K562 (cell line): ENCODE measurements at regions not wholly inside any gene's neighbourhood (a gene's known extent, or its start where the extent isn't known, plus 50 kb on each side); places are given as distances from the start of the nearest gene placed in this dataset.

Source experiments
- ATAC-seq: fragments of 200-7000 bp; cut with Tn5 transposase; 3 replicates; pipeline ENCODE4 v1.9.1; 2020; ENCODE audit warnings: moderate library complexity
- BruUV-seq: library from RNA; stranded (reverse); fragments of 400-500 nt; replicated peaks from 2 replicates; lab custom pipeline; 2021; lab: Mats Ljungman, UMichigan
- CTCF ChIA-PET: fragments of 300-600 bp; formaldehyde crosslinking; extraction: SDS; loops from one replicate; lab custom pipeline; 2021; ENCODE audit warnings: low intra/inter-chr PET ratio; lab: Yijun Ruan, JAX
- POLR2A ChIA-PET: fragments of 300-600, 350-650 bp; sonication (Branson Sonifier 250); formaldehyde crosslinking; extraction: SDS; loops from one replicate; lab custom pipeline; 2021; ENCODE audit warnings: antibody characterized with exemption, inconsistent platforms; lab: Yijun Ruan, JAX
- DNase-seq, 4 experiments: peaks; one replicate each; pipeline versions ENCODE4 v3.0.0 to v3.0.0-alpha.2; 2011 to 2018; ENCODE audit warnings: low spot score in 3 of 4, mixed read lengths in 3 of 4; ENCODE audit errors: extremely low read depth in 1 of 4
- FAIRE-seq: peaks from 2 replicates; lab custom pipeline; 2011; peaks lifted over from hg19 to GRCh38; lab: Jason Lieb, UNC
- H2AFZ ChIP-seq: 2 replicates; pipeline ENCODE4 v1.6.0; 2011; ENCODE audit warnings: low read depth, low read length, control low read depth, inconsistent platforms
- H3K27ac ChIP-seq: fragments of 200-600 bp; 3 replicates; pipeline ENCODE4 v1.8.0; 2011; ENCODE audit warnings: low read depth, mild to moderate bottlenecking, control low read depth, inconsistent platforms, low read length, moderate library complexity, mixed read lengths; ENCODE audit errors: extremely low read depth
- H3K27me3 ChIP-seq, 2 experiments: fragments of 300-600 bp in 1 of 2; 2 replicates in 1 of 2; 3 replicates in 1 of 2; pipeline versions ENCODE4 v1.6.0 to v1.8.0; 2011; ENCODE audit warnings: inconsistent platforms in 2 of 2, low read length in 2 of 2, mild to moderate bottlenecking in 1 of 2, mixed read lengths in 1 of 2, moderate library complexity in 1 of 2; ENCODE audit not compliant: control insufficient read depth in 2 of 2, insufficient read depth in 2 of 2
- H3K36me3 ChIP-seq: fragments of 300-600 bp; 3 replicates; pipeline ENCODE4 v1.8.0; 2011; ENCODE audit warnings: mild to moderate bottlenecking, low read length, inconsistent platforms; ENCODE audit not compliant: control insufficient read depth, insufficient read depth
- H3K4me1 ChIP-seq, 2 experiments: fragments of 200-600 bp in 1 of 2; replicated peaks in 1 of 2; 2 replicates in 1 of 2; 3 replicates in 1 of 2; pipeline versions ENCODE4 v1.5.1 to v1.8.0; 2011; ENCODE audit warnings: inconsistent platforms in 2 of 2, low read length in 2 of 2, mild to moderate bottlenecking in 1 of 2, mixed read lengths in 1 of 2, moderate library complexity in 1 of 2; ENCODE audit not compliant: control insufficient read depth in 2 of 2, insufficient read depth in 2 of 2
- H3K4me2 ChIP-seq: 2 replicates; pipeline ENCODE4 v1.6.1; 2011; ENCODE audit warnings: low read length, control low read depth, inconsistent platforms, mixed read lengths; ENCODE audit not compliant: insufficient read depth
- H3K4me3 ChIP-seq: fragments of 200-600 bp; sonication (generic), shearing (Covaris generic); 2 replicates; pipeline ENCODE4 v1.5.1; 2016; ENCODE audit warnings: control low read depth, inconsistent platforms
- H3K79me2 ChIP-seq: fragments of 200-600 bp; 3 replicates; pipeline ENCODE4 v1.8.0; 2011; ENCODE audit warnings: low read length, inconsistent platforms; ENCODE audit not compliant: control insufficient read depth, insufficient read depth
- H3K9ac ChIP-seq, 2 experiments: 2 replicates each; pipeline versions ENCODE4 v1.6.0 to v1.6.1; 2011; ENCODE audit warnings: low read depth in 2 of 2, low read length in 2 of 2, control low read depth in 1 of 2, inconsistent platforms in 1 of 2, mild to moderate bottlenecking in 1 of 2, mixed read lengths in 1 of 2; ENCODE audit not compliant: insufficient read depth in 1 of 2
- H3K9me1 ChIP-seq: one replicate; pipeline ENCODE4 v1.6.0; 2011; ENCODE audit warnings: inconsistent platforms, mild to moderate bottlenecking, low read length, moderate library complexity; ENCODE audit not compliant: control insufficient read depth, insufficient read depth
- H3K9me3 ChIP-seq: replicated peaks from 2 replicates; pipeline ENCODE4 v1.5.1; 2011; ENCODE audit warnings: low read depth, low read length, inconsistent platforms; ENCODE audit not compliant: control insufficient read depth, insufficient read depth
- H4K20me1 ChIP-seq: replicated peaks from 2 replicates; pipeline ENCODE4 v1.6.1; 2011; ENCODE audit warnings: low read length, inconsistent platforms, mixed read lengths; ENCODE audit not compliant: control insufficient read depth, insufficient read depth
- FOXP1 ChIP-seq: sonication (generic); formaldehyde crosslinking; IDR thresholded peaks from 2 replicates; pipeline ENCODE4 v1.8.0; 2022; ENCODE audit warnings: mild to moderate bottlenecking, missing genetic modification reagents
- FUS ChIP-seq: fragments of 200-400 bp; formaldehyde crosslinking; optimal IDR thresholded peaks from 2 replicates; pipeline ENCODE3; 2017; ENCODE audit warnings: low read depth, low read length
- GABPA ChIP-seq: fragments of 200-800 bp; sonication (Bioruptor generic); conservative IDR thresholded peaks from 2 replicates; pipeline ENCODE4 v1.6.1; 2016; ENCODE audit warnings: low read depth, missing genetic modification characterization, missing compliant biosample characterization
- SMARCA4 ChIP-seq: fragments of 450-650 bp; IDR thresholded peaks from 2 replicates; pipeline ENCODE4 v1.6.1; 2016
- SMARCE1 ChIP-seq: fragments of 450-650 bp; IDR thresholded peaks from 2 replicates; pipeline ENCODE4 v1.7.1; 2016; ENCODE audit warnings: mild to moderate bottlenecking
- ZFPM2 ChIP-seq: fragments of 250-450 bp; sonication (Bioruptor Pico); IDR thresholded peaks from 2 replicates; pipeline ENCODE4 v1.5.1; 2022; ENCODE audit warnings: mild to moderate bottlenecking
- ZKSCAN3 ChIP-seq: fragments of 250-450 bp; sonication (Bioruptor Pico); IDR thresholded peaks from 2 replicates; pipeline ENCODE4 v1.4.0; 2020
- ZNF217 ChIP-seq: sonication (generic); formaldehyde crosslinking; IDR thresholded peaks from 2 replicates; pipeline ENCODE4 v1.8.0; 2022; ENCODE audit warnings: mild to moderate bottlenecking, missing genetic modification reagents
- ZNF764 ChIP-seq: fragments of 250-450 bp; sonication (Bioruptor Pico); IDR thresholded peaks from 2 replicates; pipeline ENCODE4 v1.4.0; 2020; ENCODE audit warnings: low read depth, mild to moderate bottlenecking, moderate library complexity
- WGBS: fragments of 100-300 bp; shearing (Covaris generic); methylation state at CpG from one replicate; pipeline ENCODE4 v1.1.6; 2016; ENCODE audit warnings: low coverage, mixed read lengths; ENCODE audit not compliant: insufficient coverage; ENCODE audit errors: missing lambda C conversion rate; 5-methylcytosine and 5-hydroxymethylcytosine counted together
- in situ Hi-C: fragments of 300-500 bp; cut with MboI; formaldehyde crosslinking; loops from 4 replicates; pipeline ENCODE4 v1.15.0; 2018; ENCODE audit warnings: inconsistent platforms, mixed read lengths
- intact Hi-C: fragments of 100-400 bp; cut with micrococcal nuclease; formaldehyde crosslinking; loops from 2 replicates; pipeline ENCODE4 v1.14.2; 2022
- TF ChIP-seq, protein P1 (sequence below): fragments of 250-450 bp; sonication (Bioruptor Pico); IDR thresholded peaks from 2 replicates; pipeline ENCODE4 v1.4.0; 2020; ENCODE audit warnings: mild to moderate bottlenecking, moderate library complexity
- TF ChIP-seq, protein P2 (sequence below), 3 experiments: fragments of 200-800 bp in 1 of 3; fragments of 250-450 bp in 1 of 3; fragments of 450-650 bp in 1 of 3; sonication (Bioruptor Pico) in 1 of 3; sonication (Bioruptor generic) in 1 of 3; formaldehyde crosslinking in 1 of 3; IDR thresholded peaks; 2 replicates each; pipeline versions ENCODE4 v1.6.1 to v1.8.0; 2016 to 2022; ENCODE audit warnings: mild to moderate bottlenecking in 2 of 3, missing genetic modification characterization in 2 of 3, missing compliant biosample characterization in 1 of 3, moderate library complexity in 1 of 3

DNA sequence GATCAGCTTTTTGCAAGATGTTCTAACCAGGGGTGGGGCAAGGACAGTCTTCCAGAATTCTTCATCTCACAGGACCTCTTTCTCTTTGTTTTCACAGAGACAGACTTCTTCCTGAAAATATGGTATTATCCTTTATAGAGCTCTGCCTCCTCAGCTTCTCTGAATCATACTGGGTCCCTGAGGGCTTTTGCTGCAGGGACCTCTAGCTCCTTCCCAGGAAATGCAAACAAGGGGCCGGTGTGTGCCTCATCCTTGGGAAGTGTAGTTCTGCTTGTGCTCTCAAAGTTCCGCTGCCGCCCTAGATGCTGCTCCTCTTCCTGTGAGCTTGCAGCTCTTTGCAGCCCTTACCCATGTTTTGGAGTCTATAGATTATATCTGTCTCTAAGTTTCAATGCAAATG is 99.5 kb upstream of the NPAS2 start:
- ATAC-seq (no peak), FAIRE-seq (no peak), DNase-seq (no peak)
- CTCF ChIA-PET: no interaction called here
- TF ChIP-seq ZKSCAN3 (no peak), ZNF217 (no peak)
- H3K9me3 ChIP-seq: no peaks in the 10 kb centered on the region
- no peak overlapping the region for H3K4me2 ChIP-seq
- intact Hi-C loops (no loop called here), in situ Hi-C loops (no loop called here)
- H3K27me3 ChIP-seq: peaks cover 2 to 12% of the 10 kb centered on the region in 2 experiments; a peak in 4 of 5 replicates
- POLR2A ChIA-PET: interaction anchor here (0.7 kb wide), 1 partner anchor 917 kb away, joined by 3 read pairs; no protein-coding TSS in a partner anchor
- no peaks in the 10 kb centered on the region for H3K36me3 ChIP-seq
- no peaks in the 10 kb centered on the region for H4K20me1 ChIP-seq
- H3K79me2 ChIP-seq: no peaks in the 10 kb centered on the region
- no peak overlapping the region for H3K9ac ChIP-seq
- no TSS peak for BruUV-seq
- no peaks in the 10 kb centered on the region for H3K9me1 ChIP-seq
- H3K4me3 ChIP-seq: no peak overlapping the region
- no peak overlapping the region for H2AFZ ChIP-seq
- 0% methylated on average over 3 of the region's 3 CpGs for WGBS
- H3K27ac ChIP-seq: no peak overlapping the region
- H3K4me1 ChIP-seq: no peaks in the 10 kb centered on the region

DNA sequence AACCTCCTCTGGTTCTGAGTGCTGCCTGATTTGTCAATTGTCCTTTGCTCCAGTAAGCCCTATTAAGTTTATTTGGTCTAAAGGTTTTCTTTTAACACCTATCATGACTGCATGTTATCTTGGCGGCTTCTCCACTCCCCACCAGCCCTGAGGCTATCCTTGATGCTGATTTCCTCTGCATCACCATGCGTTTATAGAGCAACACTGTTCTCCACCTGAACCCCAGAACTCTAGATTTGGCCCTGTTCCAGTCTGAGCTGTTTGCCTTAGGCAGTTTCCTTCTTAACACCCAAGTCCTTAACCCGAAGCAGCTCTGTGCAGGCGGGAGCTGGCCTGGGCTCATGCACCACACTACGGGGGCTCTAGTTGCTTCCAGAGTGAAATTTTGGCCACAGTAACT is 98.2 kb upstream of the NPAS2 start:
- no peak overlapping the region for H3K4me2 ChIP-seq
- no TSS peak for BruUV-seq
- H3K9me1 ChIP-seq: no peaks in the 10 kb centered on the region
- CTCF ChIA-PET: no interaction called here
- no peak overlapping the region for H2AFZ ChIP-seq
- DNase-seq (no peak), ATAC-seq (no peak), FAIRE-seq (no peak)
- H3K36me3 ChIP-seq: no peaks in the 10 kb centered on the region
- in situ Hi-C loops (no loop called here), intact Hi-C loops (no loop called here)
- H3K4me3 ChIP-seq: no peak overlapping the region
- H3K27me3 ChIP-seq: peaks cover 2 to 12% of the 10 kb centered on the region in 2 experiments; a peak in 4 of 5 replicates
- no peaks in the 10 kb centered on the region for H3K4me1 ChIP-seq
- POLR2A ChIA-PET: no interaction called here
- no peaks in the 10 kb centered on the region for H4K20me1 ChIP-seq
- WGBS: 0% methylated on average over 5 of the region's 5 CpGs
- H3K9ac ChIP-seq: no peak overlapping the region
- H3K27ac ChIP-seq: no peak overlapping the region
- H3K9me3 ChIP-seq: no peaks in the 10 kb centered on the region
- H3K79me2 ChIP-seq: no peaks in the 10 kb centered on the region
- no peak for TF ChIP-seq ZNF764 (CRISPR knock-in tag)
- TF ChIP-seq ZFPM2 (CRISPR knock-in tag): no peak
- no peak for TF ChIP-seq GABPA (tag)
- TF ChIP-seq SMARCA4: no peak
- TF ChIP-seq, protein P1, sequence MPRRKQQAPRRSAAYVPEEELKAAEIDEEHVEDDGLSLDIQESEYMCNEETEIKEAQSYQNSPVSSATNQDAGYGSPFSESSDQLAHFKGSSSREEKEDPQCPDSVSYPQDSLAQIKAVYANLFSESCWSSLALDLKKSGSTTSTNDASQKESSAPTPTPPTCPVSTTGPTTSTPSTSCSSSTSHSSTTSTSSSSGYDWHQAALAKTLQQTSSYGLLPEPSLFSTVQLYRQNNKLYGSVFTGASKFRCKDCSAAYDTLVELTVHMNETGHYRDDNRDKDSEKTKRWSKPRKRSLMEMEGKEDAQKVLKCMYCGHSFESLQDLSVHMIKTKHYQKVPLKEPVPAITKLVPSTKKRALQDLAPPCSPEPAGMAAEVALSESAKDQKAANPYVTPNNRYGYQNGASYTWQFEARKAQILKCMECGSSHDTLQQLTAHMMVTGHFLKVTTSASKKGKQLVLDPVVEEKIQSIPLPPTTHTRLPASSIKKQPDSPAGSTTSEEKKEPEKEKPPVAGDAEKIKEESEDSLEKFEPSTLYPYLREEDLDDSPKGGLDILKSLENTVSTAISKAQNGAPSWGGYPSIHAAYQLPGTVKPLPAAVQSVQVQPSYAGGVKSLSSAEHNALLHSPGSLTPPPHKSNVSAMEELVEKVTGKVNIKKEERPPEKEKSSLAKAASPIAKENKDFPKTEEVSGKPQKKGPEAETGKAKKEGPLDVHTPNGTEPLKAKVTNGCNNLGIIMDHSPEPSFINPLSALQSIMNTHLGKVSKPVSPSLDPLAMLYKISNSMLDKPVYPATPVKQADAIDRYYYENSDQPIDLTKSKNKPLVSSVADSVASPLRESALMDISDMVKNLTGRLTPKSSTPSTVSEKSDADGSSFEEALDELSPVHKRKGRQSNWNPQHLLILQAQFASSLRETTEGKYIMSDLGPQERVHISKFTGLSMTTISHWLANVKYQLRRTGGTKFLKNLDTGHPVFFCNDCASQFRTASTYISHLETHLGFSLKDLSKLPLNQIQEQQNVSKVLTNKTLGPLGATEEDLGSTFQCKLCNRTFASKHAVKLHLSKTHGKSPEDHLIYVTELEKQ (CRISPR knock-in tag): no peak
- TF ChIP-seq FOXP1 (CRISPR knock-in tag): no peak
- no peak for TF ChIP-seq SMARCE1
- TF ChIP-seq, protein P2, sequence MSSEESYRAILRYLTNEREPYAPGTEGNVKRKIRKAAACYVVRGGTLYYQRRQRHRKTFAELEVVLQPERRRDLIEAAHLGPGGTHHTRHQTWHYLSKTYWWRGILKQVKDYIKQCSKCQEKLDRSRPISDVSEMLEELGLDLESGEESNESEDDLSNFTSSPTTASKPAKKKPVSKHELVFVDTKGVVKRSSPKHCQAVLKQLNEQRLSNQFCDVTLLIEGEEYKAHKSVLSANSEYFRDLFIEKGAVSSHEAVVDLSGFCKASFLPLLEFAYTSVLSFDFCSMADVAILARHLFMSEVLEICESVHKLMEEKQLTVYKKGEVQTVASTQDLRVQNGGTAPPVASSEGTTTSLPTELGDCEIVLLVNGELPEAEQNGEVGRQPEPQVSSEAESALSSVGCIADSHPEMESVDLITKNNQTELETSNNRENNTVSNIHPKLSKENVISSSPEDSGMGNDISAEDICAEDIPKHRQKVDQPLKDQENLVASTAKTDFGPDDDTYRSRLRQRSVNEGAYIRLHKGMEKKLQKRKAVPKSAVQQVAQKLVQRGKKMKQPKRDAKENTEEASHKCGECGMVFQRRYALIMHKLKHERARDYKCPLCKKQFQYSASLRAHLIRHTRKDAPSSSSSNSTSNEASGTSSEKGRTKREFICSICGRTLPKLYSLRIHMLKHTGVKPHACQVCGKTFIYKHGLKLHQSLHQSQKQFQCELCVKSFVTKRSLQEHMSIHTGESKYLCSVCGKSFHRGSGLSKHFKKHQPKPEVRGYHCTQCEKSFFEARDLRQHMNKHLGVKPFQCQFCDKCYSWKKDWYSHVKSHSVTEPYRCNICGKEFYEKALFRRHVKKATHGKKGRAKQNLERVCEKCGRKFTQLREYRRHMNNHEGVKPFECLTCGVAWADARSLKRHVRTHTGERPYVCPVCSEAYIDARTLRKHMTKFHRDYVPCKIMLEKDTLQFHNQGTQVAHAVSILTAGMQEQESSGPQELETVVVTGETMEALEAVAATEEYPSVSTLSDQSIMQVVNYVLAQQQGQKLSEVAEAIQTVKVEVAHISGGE (CRISPR knock-in tag; IDR thresholded peaks at IDR 0.05): no peak
- TF ChIP-seq FUS: no peak
